DMS 273 (cell line): ENCODE measurements at regions not wholly inside any gene's neighbourhood (a gene's known extent, or its start where the extent isn't known, plus 50 kb on each side); places are given as distances from the start of the nearest gene placed in this dataset.

Experiments used
- DNase-seq: peaks from one replicate; lab custom pipeline; 2025; ENCODE audit not compliant: unreplicated experiment; lab: John Stamatoyannopoulos, UW

- no peak for DNase-seq
These were observed 58.9 kb downstream of the NUDT11 start for GRCh38 chrX:51437521-51437920.

- no peak for DNase-seq
These were observed 61.3 kb downstream of the NUDT11 start for GRCh38 chrX:51435101-51435500.

- DNase-seq = no peak
These were observed 74.3 kb downstream of the NUDT11 start for GRCh38 chrX:51421972-51422597.

- DNase-seq = peak; percentile 72
These were observed 75.8 kb downstream of the NUDT11 start for GRCh38 chrX:51420610-51421009.

- DNase-seq = no peak
These were observed 75.8 kb downstream of the NUDT10 start for GRCh38 chrX:51408462-51408861.

- no peak for DNase-seq
These were observed 75.1 kb downstream of the NUDT10 start for GRCh38 chrX:51407520-51408409.

- DNase-seq = no peak
These were observed 74.3 kb downstream of the NUDT10 start for GRCh38 chrX:51406688-51407519.

- DNase-seq = no peak
These were observed 71.8 kb downstream of the NUDT10 start for GRCh38 chrX:51404445-51404844.

GRCh38 chrX:51395810-51396728, 63.4 kb downstream of the NUDT10 start:
- DNase-seq = no peak

GRCh38 chrX:51395480-51395809, 62.8 kb downstream of the NUDT10 start:
- no peak for DNase-seq
